ENCODE measurements at regions not wholly inside any gene's neighbourhood (a gene's known extent, or its start where the extent isn't known, plus 50 kb on each side); places are given as distances from the start of the nearest gene placed in this dataset.

DNA sequence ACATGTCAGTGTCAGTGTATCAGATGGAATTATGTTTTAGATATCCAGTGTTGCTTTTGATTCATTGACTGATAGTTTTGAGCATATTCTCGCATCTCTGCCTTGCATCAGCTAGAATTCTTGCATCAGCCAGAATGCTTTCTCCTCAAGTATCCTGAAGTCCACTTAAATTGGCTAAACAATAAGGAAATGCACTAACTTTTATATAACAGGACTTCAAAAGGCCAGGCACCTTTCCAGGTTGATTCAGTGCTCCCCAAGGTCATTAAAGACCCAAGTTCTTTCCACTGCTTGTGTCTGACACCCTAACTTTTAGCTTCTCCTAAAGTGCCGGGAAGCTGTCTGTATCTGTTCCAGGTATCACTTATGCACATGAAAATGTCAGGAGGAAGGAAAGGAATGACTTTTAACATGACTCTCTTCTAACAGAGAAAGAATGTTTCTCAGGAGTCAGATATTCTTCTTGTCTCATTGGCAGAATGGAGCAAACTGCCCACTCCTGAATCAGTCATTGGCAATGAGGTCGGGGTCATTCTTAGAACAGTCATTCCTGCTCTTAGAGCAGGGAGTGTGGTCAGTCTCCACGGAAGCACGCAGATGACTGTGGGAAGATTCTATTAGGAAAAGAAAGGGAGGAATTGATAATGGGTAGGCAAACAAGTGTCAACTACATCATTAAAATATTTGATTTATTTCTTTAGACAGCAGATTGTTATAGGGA lies 92.9 kb upstream of the TLL1 start:
- no peaks in the 10 kb centered on the region for H3K4me1 ChIP-seq (ENCODE audit: control insufficient read depth, insufficient read depth, low read length)
- H3K9me3 ChIP-seq (ENCODE audit: control insufficient read depth, insufficient read depth, low read depth, low read length) = no peaks in the 10 kb centered on the region
- H3K36me3 ChIP-seq (ENCODE audit: control insufficient read depth in 2 of 2, insufficient read depth in 1 of 2, low read length in 2 of 2) = no peaks in the 10 kb centered on the region
- POLR2A ChIA-PET = no interaction called here
- CTCF ChIA-PET = no interaction called here
- no peak overlapping the region for H3K27ac ChIP-seq (ENCODE audit: extremely low read depth, low read depth, low read length)
- no peak overlapping the region for H3K4me3 ChIP-seq (ENCODE audit: low read depth, low read length)
- TF ChIP-seq ZNF138 (tag by site-specific recombination; IDR thresholded peaks at IDR 0.05; ENCODE audit: borderline replicate concordance) = no peak
- TF ChIP-seq, protein P1, sequence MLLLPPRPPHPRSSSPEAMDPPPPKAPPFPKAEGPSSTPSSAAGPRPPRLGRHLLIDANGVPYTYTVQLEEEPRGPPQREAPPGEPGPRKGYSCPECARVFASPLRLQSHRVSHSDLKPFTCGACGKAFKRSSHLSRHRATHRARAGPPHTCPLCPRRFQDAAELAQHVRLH (tag by site-specific recombination; IDR thresholded peaks at IDR 0.05) = no peak
- TF ChIP-seq, protein P2, sequence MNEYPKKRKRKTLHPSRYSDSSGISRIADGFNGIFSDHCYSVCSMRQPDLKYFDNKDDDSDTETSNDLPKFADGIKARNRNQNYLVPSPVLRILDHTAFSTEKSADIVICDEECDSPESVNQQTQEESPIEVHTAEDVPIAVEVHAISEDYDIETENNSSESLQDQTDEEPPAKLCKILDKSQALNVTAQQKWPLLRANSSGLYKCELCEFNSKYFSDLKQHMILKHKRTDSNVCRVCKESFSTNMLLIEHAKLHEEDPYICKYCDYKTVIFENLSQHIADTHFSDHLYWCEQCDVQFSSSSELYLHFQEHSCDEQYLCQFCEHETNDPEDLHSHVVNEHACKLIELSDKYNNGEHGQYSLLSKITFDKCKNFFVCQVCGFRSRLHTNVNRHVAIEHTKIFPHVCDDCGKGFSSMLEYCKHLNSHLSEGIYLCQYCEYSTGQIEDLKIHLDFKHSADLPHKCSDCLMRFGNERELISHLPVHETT (tag by site-specific recombination; IDR thresholded peaks at IDR 0.05) = no peak
- TF ChIP-seq ZBTB21 (tag by site-specific recombination; IDR thresholded peaks at IDR 0.05) = no peak

DNA sequence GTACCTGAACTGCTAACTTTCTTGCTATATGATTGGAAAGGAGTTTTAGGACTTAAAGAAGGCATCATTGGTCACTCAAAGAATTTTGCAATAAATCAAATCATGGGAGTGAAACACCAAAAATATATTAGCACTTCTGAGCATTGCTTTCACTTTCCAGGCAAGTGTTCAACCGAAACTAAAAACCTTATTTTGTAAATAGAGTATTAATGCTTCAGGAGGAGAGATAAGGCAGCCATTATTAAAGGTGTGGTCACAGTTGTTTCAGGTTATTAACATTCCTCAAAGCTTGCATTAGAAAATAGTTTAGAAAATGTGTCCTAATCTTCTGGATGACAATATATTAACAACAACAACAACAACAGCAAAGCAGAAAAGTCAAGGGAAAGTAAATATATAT lies 92.3 kb upstream of the TLL1 start:
- Histone ChIP-seq H3K27ac (ENCODE audit: extremely low read depth, low read depth, low read length) (no peak overlapping the region), H3K4me3 (ENCODE audit: low read depth, low read length) (no peak overlapping the region), H3K9me3 (ENCODE audit: control insufficient read depth, insufficient read depth, low read depth, low read length) (no peaks in the 10 kb centered on the region), H3K36me3 (ENCODE audit: control insufficient read depth in 2 of 2, insufficient read depth in 1 of 2, low read length in 2 of 2) (no peaks in the 10 kb centered on the region), H3K4me1 (ENCODE audit: control insufficient read depth, insufficient read depth, low read length) (no peaks in the 10 kb centered on the region)
- TF ChIP-seq ZNF114 (tag by site-specific recombination; IDR thresholded peaks at IDR 0.05) (no peak), ZNF2 (tag by site-specific recombination; IDR thresholded peaks at IDR 0.05) (no peak), GLIS2 (tag by site-specific recombination; IDR thresholded peaks at IDR 0.05) (no peak), ZNF707 (tag by site-specific recombination; IDR thresholded peaks at IDR 0.05) (no peak)
- ChIA-PET CTCF (no interaction called here), POLR2A (no interaction called here)

DNA sequence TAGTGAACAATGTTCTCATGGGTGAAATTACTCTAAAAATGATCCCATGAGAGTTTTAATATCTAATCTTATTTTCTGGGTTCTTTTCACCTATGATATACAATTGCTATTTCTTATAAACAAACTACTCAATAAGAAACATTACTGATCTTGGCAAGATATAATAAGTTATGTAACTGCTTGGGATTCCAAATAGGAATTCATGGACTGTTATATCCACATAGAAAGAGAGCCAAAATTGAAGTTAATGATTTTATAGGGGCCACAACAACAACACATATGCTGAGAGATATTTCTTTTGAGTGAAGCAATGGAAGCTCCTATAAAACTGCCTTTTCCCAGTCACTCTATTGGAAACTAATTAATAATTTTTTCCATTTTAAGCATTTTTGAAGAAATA lies 90.4 kb upstream of the TLL1 start:
- ChIA-PET POLR2A (no interaction called here), CTCF (interaction anchor here (0.7 kb wide), 1 partner anchor 25 kb away, joined by 6 read pairs; no protein-coding TSS in a partner anchor)
- TF ChIP-seq GLI2 (tag by site-specific recombination; IDR thresholded peaks at IDR 0.05; ENCODE audit: borderline replicate concordance, low read depth) (no peak), ZFP41 (tag by site-specific recombination; IDR thresholded peaks at IDR 0.05; ENCODE audit: borderline replicate concordance) (no peak), ZNF426 (tag by site-specific recombination; IDR thresholded peaks at IDR 0.05) (no peak), ZNF768 (tag by site-specific recombination; IDR thresholded peaks at IDR 0.05) (no peak), ZNF658 (tag by site-specific recombination; IDR thresholded peaks at IDR 0.05) (no peak), ZNF660 (tag by site-specific recombination; IDR thresholded peaks at IDR 0.05) (no peak)
- TF ChIP-seq, protein P2 (tag by site-specific recombination; IDR thresholded peaks at IDR 0.05) = no peak
- TF ChIP-seq, protein P3, sequence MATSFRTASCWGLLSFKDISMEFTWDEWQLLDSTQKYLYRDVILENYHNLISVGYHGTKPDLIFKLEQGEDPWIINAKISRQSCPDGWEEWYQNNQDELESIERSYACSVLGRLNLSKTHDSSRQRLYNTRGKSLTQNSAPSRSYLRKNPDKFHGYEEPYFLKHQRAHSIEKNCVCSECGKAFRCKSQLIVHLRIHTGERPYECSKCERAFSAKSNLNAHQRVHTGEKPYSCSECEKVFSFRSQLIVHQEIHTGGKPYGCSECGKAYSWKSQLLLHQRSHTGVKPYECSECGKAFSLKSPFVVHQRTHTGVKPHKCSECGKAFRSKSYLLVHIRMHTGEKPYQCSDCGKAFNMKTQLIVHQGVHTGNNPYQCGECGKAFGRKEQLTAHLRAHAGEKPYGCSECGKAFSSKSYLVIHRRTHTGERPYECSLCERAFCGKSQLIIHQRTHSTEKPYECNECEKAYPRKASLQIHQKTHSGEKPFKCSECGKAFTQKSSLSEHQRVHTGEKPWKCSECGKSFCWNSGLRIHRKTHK (tag by site-specific recombination; IDR thresholded peaks at IDR 0.05) = no peak
- H3K36me3 ChIP-seq (ENCODE audit: control insufficient read depth in 2 of 2, insufficient read depth in 1 of 2, low read length in 2 of 2) = no peaks in the 10 kb centered on the region
- no peaks in the 10 kb centered on the region for H3K4me1 ChIP-seq (ENCODE audit: control insufficient read depth, insufficient read depth, low read length)
- H3K9me3 ChIP-seq (ENCODE audit: control insufficient read depth, insufficient read depth, low read depth, low read length) = no peaks in the 10 kb centered on the region
- no peak overlapping the region for H3K4me3 ChIP-seq (ENCODE audit: low read depth, low read length)
- no peak overlapping the region for H3K27ac ChIP-seq (ENCODE audit: extremely low read depth, low read depth, low read length)
